ENCODE measurements at regions not wholly inside any gene's neighbourhood (a gene's known extent, or its start where the extent isn't known, plus 50 kb on each side); places are given as distances from the start of the nearest gene placed in this dataset.
A peak's percentile ranks its signal among the peaks of the same experiment; 100 is the strongest.

DNA sequence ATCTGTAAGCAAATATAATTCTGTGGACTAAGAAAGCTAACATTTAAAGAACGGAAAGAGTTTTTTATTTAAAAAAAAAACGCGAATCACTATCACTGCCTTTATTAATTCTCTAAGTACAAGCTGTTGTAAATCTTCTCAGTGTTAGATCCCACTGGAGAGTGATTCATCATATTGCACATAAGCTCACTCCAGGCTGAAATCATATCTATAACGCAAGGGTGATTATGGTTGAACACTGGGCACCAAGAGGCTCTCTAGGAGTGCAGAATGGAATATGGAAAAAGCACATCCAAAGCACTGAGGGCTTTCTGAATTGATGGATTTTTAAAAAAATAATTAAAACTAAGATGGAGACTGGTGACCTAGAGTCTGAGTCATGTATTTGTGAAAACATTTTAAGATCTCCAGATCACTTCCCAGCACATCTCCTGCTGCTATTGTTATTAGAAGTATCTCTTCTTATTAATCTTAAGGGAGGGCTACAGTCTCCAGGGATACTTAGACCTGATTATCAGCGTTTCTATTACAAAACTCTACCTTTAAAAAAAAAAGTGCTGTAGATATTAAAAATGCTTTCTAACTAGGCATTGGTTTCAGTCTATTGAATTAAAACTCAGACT is 1106.8 kb downstream of the AACS start:
- H3K4me3 Mint-ChIP-seq (ENCODE audit: low read depth), result no peak overlapping the region
- TF ChIP-seq CTCF (IDR thresholded peaks at IDR 0.05; ENCODE audit: unreplicated experiment), result no peak
- H3K9me3 Mint-ChIP-seq (ENCODE audit: low read depth), result no peaks in the 10 kb centered on the region
- H3K36me3 Mint-ChIP-seq (ENCODE audit: insufficient read depth), result no peaks in the 10 kb centered on the region
- peaks cover 5% of the 10 kb centered on the region for H3K27me3 Mint-ChIP-seq
- no peak overlapping the region for H3K27ac Mint-ChIP-seq
- DNase-seq (ENCODE audit: low spot score, unreplicated experiment), result no peak
- no peaks in the 10 kb centered on the region for H3K4me1 Mint-ChIP-seq (ENCODE audit: low read depth)

DNA sequence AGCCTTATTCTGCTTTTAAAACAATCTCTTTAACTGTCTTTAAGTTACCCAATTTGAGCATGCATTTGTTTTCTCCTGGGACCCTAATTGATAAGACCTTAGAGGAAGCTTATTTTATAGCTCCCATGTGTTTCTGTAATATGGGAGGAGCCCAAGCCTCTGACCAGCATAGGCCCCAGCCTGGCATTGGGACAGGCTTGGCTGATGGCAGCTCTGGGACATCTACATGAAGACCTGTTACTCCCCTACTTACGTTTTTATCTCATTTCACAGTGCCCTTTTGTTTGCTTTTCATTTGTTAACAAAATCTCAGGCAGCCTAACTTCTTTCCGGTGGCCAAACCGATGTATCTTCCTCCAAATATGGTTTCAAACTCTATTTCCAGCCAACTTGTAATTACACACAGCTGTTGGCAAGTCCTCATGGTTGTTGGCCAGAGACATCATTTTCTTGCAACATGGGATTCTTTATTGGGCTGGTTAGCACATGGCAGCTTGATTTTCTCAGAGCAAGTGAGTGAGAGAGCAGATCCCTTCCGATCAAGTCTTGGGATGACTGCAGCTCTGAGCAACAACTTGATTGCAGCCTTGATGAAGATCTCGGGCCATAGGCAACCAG is 1117.5 kb downstream of the AACS start:
- peaks cover 27% of the 10 kb centered on the region for H3K27me3 Mint-ChIP-seq
- DNase-seq (ENCODE audit: low spot score, unreplicated experiment), result no peak
- H3K4me3 Mint-ChIP-seq (ENCODE audit: low read depth), result no peak overlapping the region

GRCh38 chr12:126185025-126185424 is 1119.8 kb downstream of the AACS start:
- Mint-ChIP-seq H3K36me3 (ENCODE audit: insufficient read depth) (peaks cover 1% of the 10 kb centered on the region), H3K27ac (no peak overlapping the region), H3K4me1 (ENCODE audit: low read depth) (no peaks in the 10 kb centered on the region), H3K4me3 (ENCODE audit: low read depth) (no peak overlapping the region), H3K27me3 (peaks cover 43% of the 10 kb centered on the region), H3K9me3 (ENCODE audit: low read depth) (peaks cover 5% of the 10 kb centered on the region)
- TF ChIP-seq CTCF (IDR thresholded peaks at IDR 0.05; ENCODE audit: unreplicated experiment), result no peak
- DNase-seq (ENCODE audit: low spot score, unreplicated experiment), result no peak

More for the DNA sequence above, 1117.5 kb downstream of the AACS start:
- Mint-ChIP-seq H3K36me3 (ENCODE audit: insufficient read depth) (peaks cover 2% of the 10 kb centered on the region), H3K4me1 (ENCODE audit: low read depth) (no peaks in the 10 kb centered on the region), H3K27ac (no peak overlapping the region), H3K9me3 (ENCODE audit: low read depth) (peaks cover 6% of the 10 kb centered on the region)
- TF ChIP-seq CTCF (IDR thresholded peaks at IDR 0.05; ENCODE audit: unreplicated experiment), result no peak

DNA sequence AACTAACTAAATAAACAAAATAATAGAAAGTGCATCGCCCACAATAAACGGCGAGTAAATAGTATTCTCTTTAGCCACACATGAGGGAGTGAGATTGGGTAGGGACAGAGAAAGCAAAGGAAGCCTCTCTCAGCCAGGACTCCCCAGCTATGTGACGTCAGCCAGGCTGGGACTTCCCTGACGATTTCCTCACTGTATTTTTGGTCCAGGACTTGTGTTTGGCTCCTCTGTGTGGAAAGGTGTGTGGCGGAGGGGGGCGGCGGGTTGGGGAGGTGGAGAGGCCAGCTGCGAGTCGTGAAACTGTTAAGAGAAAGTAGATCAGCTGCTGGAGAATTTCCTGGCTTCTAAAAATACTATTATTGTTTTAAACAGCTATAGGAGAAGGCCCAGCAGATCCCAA is 1124.6 kb downstream of the AACS start:
- H3K27me3 Mint-ChIP-seq, result peaks cover 80% of the 10 kb centered on the region
- no peak overlapping the region for H3K4me3 Mint-ChIP-seq (ENCODE audit: low read depth)
- no peak overlapping the region for H3K27ac Mint-ChIP-seq
- H3K36me3 Mint-ChIP-seq (ENCODE audit: insufficient read depth), result no peaks in the 10 kb centered on the region
- DNase-seq (ENCODE audit: low spot score, unreplicated experiment), result no peak
- TF ChIP-seq CTCF (IDR thresholded peaks at IDR 0.05; ENCODE audit: unreplicated experiment), result no peak
- peaks cover 2% of the 10 kb centered on the region for H3K4me1 Mint-ChIP-seq (ENCODE audit: low read depth)
- H3K9me3 Mint-ChIP-seq (ENCODE audit: low read depth), result no peaks in the 10 kb centered on the region

GRCh38 chr12:126191031-126191891 is 1126.0 kb downstream of the AACS start:
- no peak for TF ChIP-seq CTCF (IDR thresholded peaks at IDR 0.05; ENCODE audit: unreplicated experiment)
- H3K27ac Mint-ChIP-seq, result no peak overlapping the region
- no peaks in the 10 kb centered on the region for H3K9me3 Mint-ChIP-seq (ENCODE audit: low read depth)
- no peaks in the 10 kb centered on the region for H3K36me3 Mint-ChIP-seq (ENCODE audit: insufficient read depth)
- peaks cover 83% of the 10 kb centered on the region for H3K27me3 Mint-ChIP-seq
- H3K4me1 Mint-ChIP-seq (ENCODE audit: low read depth), result peaks cover 2% of the 10 kb centered on the region
- peak; percentile 19 for DNase-seq (ENCODE audit: low spot score, unreplicated experiment)
- H3K4me3 Mint-ChIP-seq (ENCODE audit: low read depth), result peak overlapping the region; percentile 55

Data from progenitor cell of endocrine pancreas (in vitro differentiated cells).